RCC 7860 (cell line): ENCODE measurements at regions not wholly inside any gene's neighbourhood (a gene's known extent, or its start where the extent isn't known, plus 50 kb on each side); places are given as distances from the start of the nearest gene placed in this dataset.

Source experiments
- DNase-seq: peaks from one replicate; pipeline ENCODE4 v3.0.0-alpha.2; 2015; ENCODE audit warnings: low spot score
- FAIRE-seq: peaks from 2 replicates; lab custom pipeline; 2012; peaks lifted over from hg19 to GRCh38; lab: Jason Lieb, UNC

DNA sequence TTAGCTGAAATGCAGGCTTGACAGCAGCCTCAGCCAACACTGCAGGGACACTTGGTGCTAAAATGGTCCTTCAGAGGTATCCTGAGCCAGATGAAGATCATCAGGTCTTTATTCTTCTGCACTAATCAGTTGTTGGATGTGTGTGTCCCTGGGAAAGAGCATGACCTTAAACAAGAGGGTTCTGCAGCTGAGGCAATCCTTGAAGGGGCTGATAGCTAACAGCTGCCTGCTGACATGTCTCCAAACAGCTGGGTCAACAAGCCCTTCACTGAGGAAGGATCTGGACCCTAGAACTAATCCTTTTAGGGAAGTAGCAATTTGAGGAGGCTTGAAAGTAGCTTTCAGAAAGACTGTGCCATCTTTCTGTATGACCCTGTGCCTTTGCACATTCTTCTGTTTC lies 376.3 kb upstream of the ACTBL2 start:
- DNase-seq, result no peak
- FAIRE-seq, result no peak

DNA sequence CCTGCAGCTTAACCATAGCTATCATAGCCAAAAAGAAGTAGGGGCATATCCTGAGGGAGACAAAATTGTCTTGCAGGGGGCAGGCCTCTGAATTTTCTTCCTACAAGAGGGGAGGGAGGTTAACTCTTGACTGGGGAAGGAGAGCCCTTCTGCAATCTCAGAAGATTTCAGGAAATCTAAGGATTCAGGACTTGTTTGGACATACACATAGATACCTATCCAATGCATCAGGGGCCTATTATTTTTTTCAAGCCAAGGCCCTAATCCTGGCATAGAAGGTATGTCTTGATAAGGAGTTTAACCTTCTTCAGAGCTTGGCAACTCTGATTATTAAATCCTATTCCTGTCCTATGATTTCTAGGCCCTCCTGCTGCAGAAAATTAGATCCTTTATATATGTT lies 375.1 kb upstream of the ACTBL2 start:
- DNase-seq (no peak), FAIRE-seq (no peak)

DNA sequence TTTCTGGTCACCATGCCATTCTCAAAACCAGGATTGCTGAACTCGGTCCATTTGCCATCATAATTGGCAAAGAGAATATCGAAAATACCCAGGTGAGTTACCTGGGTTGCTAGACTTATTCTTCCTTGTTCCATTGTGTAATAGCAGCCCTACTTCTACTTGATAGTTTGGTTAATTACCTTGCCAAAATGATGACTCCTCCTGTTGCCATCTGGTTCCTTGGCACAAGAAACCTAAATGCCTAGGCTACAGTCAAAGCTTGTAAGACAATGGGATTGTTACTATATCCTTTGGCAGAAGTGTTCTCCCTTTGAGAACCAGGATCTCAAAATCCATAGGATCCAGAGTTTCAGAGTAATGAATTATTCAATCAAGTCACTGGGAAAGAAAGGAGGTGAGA lies 373.2 kb upstream of the ACTBL2 start:
- FAIRE-seq, result no peak
- no peak for DNase-seq

DNA sequence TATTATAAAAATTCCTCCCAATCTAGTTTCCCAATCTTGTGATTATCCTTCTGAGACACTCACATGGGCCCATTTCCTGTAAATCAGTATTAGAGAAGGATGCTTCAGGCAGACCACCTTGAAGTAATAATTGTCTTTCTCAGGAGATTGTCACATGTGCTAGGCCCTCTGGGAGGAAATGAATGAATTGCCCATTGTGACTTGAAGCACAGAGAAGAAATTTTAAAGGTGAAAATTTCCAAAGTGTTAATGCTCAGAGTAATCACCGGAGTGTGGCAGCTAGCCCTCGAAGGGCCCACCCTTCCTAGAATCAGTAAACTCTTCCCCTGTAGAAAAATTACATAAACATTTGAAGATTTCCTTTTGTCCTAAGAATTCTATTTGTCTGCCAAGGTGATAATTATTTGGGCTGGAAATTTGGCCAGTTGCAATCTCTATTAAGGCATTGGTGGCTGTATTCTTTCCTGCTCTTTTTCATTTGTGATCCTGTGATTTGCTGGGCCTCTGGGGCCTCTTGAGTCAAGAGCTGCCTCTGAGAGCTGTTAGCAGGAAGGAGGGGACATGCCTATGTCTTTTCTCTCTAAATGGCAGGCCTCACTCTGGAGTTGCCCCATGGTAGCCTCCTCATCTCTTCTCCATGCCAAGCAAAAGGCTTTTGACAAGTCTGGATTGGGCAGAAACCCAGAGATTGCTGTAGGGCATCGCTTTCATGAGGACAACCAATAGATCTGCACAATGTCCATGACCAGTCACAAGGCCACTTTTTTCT lies 371.5 kb upstream of the ACTBL2 start:
- no peak for FAIRE-seq
- DNase-seq, result no peak

DNA sequence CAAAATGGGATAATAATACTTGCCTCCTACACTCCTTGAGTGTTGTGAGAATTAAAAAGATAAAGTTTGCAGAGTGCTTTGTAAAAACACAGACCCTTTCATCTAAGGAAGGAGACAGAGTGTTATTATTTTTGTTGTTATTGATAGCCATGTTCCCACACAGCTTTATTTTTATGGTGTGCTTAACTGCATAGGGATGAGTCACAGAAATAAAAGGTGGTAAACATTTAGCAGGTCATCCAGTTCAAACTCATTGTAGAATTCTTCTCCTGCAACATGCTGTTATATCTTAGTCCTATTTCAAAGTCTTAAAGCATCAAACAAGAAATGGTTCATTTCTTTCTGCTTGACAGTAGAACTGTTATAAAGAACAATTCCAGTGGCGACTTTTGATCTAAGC lies 367.5 kb upstream of the ACTBL2 start:
- DNase-seq, result no peak
- FAIRE-seq, result no peak

DNA sequence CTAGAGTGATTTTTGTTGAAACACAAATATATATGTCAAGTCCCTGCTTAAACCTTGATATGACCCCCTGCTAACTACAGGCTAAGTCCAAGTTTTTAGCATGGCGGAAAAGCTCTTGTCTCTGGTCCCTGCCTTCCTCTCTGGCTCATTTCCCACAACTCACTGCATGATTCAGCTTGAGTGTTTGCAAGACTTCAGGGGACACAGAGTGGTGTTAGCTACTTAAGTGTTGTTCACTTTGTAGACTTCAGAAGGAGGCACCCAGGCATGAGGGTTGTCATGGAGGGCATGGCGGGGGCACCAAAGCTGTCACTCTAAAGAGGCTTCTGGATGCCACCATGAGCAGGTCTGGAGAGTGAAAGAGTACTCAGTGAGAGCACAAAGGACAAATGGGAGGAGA lies 362.4 kb upstream of the ACTBL2 start:
- FAIRE-seq (no peak), DNase-seq (no peak)

DNA sequence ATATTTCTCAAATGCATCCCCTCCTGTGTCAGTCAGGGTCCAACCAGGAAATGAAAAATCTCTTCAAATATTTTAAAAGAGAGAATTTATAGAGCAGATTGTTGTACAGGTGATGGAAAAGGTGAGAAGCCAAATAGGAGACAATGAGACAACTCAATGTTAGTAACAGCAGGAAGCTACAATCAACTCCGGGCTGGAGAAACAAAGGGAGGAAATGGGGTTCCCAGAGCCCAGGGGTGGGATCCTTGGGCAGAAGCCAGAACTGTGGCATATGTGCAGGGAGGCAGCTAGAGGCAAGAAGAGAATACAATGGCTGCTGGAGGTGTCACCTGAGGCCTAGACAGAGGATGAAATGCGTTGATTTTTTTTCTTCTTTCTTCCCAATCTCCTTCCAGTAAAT lies 361.8 kb upstream of the ACTBL2 start:
- FAIRE-seq (no peak), DNase-seq (no peak)

DNA sequence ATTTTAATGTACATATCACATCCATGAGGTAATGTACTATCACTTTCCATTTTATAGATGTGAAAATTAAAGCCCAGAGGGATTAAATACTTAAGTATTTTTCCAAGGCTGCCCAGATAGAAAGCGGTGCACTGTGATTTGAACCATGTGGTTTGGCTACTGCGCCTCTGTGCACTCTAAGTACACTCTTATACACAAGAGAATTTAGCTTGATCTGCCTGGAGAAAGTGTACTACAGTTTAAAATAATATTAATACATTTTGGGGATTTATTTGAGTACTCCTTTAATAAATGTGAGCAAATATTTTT lies 360.4 kb upstream of the ACTBL2 start:
- no peak for DNase-seq

DNA sequence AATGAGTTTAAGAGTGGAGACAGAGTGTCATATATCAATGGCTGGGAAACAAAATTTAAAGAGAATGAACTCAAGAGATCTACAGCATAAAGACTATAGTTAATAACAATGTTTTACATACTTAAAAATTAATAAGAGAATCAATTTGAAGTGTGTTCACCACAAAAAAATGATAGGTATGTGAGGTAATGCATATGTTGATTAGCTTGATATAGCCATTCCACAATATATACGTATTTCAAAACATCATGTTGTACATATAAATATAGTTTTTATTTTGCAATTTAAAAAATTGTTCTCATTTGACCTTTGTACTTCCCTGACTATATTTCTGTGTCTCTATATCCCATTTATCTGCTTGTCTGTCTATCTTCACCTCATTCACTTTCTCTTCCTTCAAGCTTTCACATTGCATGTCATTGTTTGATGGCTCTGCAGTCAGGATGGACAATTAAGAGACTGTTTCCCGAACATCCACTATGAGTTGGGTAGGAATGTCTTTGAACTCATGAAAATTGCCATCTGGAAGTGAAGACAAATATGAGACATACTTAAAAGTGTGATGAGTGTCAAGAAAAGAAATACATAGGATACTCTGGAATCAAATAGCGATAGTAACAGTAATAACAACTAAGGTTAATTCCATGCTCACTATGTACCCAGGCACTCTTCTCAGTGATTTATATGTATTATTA lies 359.9 kb upstream of the ACTBL2 start:
- no peak for DNase-seq
- FAIRE-seq, result peak; percentile 27

More for the DNA sequence above, 360.4 kb upstream of the ACTBL2 start:
- FAIRE-seq, result no peak

DNA sequence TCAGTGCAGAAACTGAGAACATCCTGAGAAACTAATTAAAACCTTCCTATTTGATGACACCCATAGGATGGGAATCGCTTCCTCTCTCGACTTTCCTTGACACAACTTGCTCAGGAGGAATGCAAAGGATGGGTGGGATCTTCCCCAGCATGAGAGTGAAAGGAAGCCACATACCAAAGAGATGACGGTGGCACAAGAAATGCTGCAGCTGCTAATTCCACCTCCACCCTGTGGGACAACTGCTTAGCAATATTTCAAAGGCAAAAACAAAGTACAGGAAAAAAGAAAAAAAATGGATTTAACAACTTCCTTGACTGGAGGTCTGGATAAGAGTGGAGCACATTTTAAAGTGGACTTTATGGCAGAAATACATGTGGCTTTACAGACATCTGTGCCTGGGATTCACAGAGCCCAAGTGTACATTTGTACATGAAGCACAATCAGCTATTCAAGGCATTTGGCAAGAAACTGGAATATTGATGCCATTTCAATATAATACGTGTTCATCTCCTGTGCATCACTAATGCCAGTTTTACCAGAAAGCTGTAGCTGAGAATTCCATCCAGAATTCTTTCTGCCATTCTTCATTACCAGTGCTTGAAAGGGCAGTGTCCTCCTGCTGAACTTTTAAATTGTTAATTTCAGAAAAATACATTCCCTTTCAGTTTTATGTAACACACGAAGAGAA lies 359.2 kb upstream of the ACTBL2 start:
- DNase-seq (peak; percentile 95), FAIRE-seq (peak; percentile 92)

DNA sequence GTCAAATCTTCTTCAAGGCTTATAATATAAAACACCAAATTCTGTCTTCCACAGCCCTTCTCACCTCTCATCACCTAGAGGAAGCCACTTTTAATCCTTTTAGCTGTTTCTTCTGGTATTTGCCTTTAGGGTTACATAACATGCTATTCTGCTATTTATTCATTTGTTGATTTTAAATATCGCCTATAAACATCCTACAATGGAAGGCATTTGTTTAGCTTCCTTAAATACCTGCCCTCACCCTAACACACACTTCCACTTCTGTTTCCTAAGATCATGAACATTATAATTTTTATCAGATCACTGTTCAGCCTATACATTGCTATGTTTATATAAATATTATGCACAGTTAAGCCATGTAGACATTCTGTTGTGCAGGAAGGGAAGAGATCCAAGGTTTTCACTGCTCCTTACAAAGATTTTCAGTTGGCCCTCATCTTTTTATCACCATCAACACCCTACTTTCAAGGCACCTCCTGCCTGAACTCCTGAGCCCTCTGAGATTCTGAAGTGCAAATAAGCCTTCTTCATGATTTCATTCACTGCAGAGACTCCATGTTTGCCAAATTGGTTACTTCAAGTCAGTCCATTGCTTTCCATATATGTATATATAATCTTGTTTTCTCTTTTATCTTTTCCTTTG lies 356.9 kb upstream of the ACTBL2 start:
- FAIRE-seq (no peak), DNase-seq (no peak)

DNA sequence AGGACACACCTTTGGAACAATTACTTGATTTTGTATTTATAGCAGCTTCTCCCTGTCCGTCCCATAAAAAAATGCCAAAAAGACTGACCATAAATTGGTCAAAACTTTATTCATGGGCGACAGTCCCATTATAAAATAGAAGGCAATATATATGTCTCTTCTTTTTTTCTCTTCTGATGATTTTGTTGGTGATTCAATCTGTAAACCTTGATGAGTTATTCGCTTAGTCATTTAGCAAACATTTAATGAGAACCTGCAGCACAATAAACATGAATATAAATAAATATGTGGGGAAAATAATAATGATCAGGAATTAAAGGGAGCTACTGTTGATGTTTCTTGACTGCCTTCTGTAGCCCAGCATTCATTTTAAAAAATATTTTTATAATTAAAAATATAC lies 356.4 kb upstream of the ACTBL2 start:
- DNase-seq (no peak), FAIRE-seq (no peak)

DNA sequence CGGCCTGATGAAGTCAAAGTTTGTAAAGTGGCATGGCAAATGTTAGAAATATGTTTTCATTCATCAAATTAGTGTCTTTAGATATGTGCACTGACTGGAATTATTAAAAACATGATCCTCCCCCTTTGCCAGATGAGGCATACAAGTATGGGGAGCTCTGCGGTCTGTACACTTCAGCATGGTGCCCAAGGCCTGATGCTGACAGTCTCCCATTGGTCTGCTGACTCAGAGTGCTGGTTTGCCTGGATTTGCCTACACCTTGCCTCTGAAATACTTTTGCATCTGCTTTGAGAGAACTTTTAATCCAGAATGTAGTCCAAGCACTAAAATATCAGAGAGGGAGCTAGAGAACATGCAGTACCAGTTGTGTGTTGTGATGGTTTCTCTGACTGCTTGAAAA lies 354.3 kb upstream of the ACTBL2 start:
- DNase-seq (peak; percentile 43), FAIRE-seq (no peak)

DNA sequence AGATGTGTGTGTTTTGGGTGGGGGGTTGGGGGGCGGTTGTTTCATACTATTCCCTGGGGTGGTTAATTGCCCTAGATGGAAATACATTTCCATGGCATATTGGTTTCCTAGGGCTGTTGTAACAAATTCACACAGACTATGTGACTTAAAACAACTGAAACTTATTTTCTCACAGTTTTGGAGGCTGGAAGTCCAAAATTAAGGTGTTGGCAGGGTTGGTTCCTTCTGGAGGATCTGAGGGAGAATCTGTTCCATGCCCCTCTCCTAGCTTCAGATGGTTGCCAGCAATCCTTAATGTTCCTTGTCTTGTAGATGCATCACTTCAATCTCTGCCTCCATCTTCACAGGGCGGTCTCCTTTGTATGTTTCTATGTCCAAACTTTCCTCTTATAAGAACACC lies 353.7 kb upstream of the ACTBL2 start:
- FAIRE-seq, result no peak
- no peak for DNase-seq

DNA sequence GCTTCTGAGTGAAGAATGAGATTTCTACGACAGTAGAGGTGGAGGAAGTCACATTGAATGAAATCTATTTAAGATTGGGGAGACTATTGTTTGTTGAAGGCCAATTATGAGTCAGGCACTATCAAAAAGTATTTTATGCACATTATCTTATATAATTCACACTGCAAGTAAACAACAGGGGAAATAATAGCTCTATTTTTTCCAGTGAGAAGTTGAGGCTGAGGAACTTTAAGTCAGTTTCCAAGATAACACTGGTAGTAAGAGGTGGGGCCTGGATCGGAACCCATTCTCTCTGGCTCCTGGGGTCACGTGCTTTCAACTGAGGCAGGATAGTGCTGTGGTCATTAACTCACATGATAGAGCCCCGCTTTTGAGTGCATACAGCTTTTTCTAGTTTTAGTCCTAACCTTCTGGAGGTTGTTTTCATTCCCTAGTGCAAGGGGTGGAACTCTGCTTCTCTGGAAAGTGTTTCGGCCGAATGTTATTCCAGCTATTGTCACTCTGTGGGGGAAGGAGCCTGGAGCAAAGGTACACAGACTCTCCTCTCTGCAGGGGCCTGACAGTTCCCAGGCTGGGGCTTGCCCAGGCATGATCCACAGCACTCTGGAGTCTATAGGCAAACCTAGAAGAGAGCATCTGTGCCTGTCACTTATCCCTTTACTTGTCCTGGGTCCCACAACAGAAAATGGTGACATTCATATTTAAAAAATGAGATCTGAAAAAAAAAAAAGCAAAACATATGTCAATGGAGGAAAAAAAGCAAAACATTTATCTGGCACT lies 352.4 kb upstream of the ACTBL2 start:
- DNase-seq, result peak; percentile 44
- FAIRE-seq, result no peak

DNA sequence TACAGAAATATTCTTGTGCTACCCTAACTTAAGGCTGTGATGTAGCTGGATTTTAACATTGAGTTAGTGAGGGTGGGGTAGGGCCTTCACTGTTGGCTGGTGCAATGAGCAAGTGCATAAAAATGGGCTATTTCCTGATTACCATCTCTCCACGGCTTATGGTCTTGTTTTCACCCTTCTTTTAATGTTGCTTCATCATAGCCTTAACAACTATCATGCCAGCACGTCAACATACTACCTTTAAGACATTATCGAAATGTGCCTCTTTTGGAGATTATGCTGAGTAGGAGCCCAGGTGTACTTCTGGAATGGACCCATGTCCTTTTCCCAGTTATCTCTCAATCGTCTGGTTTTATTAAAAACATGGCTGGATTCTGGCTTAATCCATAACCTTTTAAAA lies 350.9 kb upstream of the ACTBL2 start:
- DNase-seq, result no peak
- FAIRE-seq, result no peak

DNA sequence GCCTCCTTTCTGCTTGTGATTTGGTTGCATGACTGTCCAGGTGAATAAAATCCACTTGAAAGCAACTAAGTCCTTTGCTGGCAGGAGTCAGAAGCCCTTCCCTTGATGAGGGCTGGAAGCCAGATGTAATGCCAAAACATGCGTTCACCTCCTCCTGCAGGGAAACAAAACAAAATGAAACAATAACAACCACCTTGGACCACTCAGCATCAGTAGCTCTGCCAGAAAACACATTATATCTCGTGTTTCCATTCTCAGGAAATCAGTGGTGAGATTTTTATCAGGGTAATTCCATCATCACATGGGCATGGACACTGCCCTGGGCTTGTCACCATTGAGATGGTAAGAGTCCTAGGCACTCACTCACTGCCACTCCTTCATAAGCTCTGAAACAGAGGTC lies 350.3 kb upstream of the ACTBL2 start:
- FAIRE-seq, result no peak
- no peak for DNase-seq

DNA sequence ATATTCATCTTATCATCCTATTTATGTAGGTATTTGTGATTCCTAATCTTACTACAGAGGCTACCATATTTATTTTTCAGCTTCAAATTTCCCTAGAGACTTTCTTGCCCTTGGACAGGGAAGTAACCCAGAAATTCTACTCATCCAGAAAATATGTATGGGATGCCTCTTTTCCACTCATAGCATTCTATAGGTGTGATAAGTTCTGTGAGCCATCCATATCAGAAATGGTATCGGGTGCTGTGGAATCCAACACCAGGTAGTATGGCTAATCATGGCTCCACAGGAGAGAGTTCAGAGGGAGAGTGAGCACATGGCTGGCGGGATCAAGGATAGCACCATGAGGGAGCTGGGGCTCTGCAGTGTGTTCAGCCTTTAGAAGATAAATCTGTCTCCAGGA lies 349.3 kb upstream of the ACTBL2 start:
- FAIRE-seq, result no peak
- no peak for DNase-seq

DNA sequence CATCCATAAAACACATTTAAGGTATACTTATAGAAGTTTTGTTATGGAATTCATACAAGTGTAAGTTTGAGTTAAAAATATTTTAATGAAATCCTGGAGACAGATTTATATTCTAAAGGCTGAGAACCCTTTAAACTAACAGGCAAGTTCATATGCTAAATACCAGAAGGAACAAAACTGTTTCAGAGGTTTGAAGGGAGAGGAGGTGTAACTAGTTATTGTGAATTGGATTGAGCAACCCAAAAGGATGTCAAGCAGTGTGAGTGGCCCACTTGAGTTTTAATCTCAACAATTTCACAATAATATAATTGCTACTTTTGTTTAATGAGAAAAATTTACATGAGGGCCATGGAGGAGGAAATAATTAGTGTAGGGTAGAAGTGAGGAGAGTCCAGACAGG lies 348.5 kb upstream of the ACTBL2 start:
- no peak for DNase-seq
- FAIRE-seq, result no peak

DNA sequence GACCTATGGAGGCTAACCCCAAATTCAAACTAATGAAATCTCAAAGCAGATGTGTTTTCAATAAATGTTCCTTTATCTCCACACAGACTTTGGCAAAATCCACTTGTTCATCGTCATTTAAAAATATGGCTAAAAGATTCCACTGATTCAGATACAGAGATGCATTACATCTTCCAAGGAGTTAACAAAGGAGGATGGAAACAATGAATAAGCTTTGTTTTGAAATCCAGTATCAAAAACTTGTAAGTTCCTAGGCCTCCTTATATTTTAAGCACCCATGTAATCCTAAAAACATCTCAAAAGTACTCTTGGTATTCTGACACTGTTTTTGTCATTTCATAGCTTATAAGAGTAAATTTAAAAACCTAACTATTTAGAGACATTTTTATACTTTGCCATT lies 345.6 kb upstream of the ACTBL2 start:
- no peak for DNase-seq
- no peak for FAIRE-seq
